Neural cell (in vitro differentiated cells): ENCODE measurements at regions not wholly inside any gene's neighbourhood (a gene's known extent, or its start where the extent isn't known, plus 50 kb on each side); places are given as distances from the start of the nearest gene placed in this dataset.

Source experiments
- H2AFZ ChIP-seq: fragments of 200-600, 300-800 bp; sonication (generic), shearing (Covaris generic); 2 replicates; pipeline ENCODE4 v1.6.0; 2014; ENCODE audit warnings: low read depth, mild to moderate bottlenecking, antibody characterized with exemption, low read length, moderate library complexity
- H3F3A ChIP-seq: fragments of 200-600 bp; shearing (Covaris generic); 2 replicates; pipeline ENCODE4 v1.6.1; 2016; ENCODE audit warnings: mild to moderate bottlenecking, moderate library complexity, mixed read lengths, antibody characterized with exemption, low read length; ENCODE audit not compliant: insufficient read depth, poor library complexity, severe bottlenecking
- H3K27ac ChIP-seq: fragments of 200-600, 300-800 bp; sonication (generic), shearing (Covaris generic); 2 replicates; pipeline ENCODE4 v1.5.1; 2014; ENCODE audit warnings: mild to moderate bottlenecking, low read length, moderate library complexity
- H3K27me3 ChIP-seq: fragments of 300-800, 200-600 bp; sonication (generic), shearing (Covaris generic); 2 replicates; pipeline ENCODE4 v1.6.0; 2014; ENCODE audit warnings: mild to moderate bottlenecking, low read depth, low read length, moderate library complexity; ENCODE audit not compliant: insufficient read depth
- H3K36me3 ChIP-seq: fragments of 300-800, 200-600 bp; sonication (generic), shearing (Covaris generic); 2 replicates; pipeline ENCODE4 v1.5.1; 2014; ENCODE audit warnings: mild to moderate bottlenecking, antibody characterized with exemption, low read length, moderate library complexity; ENCODE audit not compliant: insufficient read depth
- H3K4me2 ChIP-seq: fragments of 300-800, 200-600 bp; sonication (generic), shearing (Covaris generic); 2 replicates; pipeline ENCODE4 v1.6.0; 2014; ENCODE audit warnings: mild to moderate bottlenecking, low read length
- H3K4me3 ChIP-seq: fragments of 300-800, 200-600 bp; sonication (generic), shearing (Covaris generic); 2 replicates; pipeline ENCODE4 v1.5.1; 2014; ENCODE audit warnings: mild to moderate bottlenecking, low read length, moderate library complexity
- H3K79me2 ChIP-seq: fragments of 200-600 bp; shearing (Covaris generic); replicated peaks from 2 replicates; pipeline ENCODE4 v1.6.0; 2014; ENCODE audit warnings: mild to moderate bottlenecking, low read length, moderate library complexity; ENCODE audit not compliant: insufficient read depth
- H3K9ac ChIP-seq: fragments of 300-800, 200-600 bp; sonication (generic), shearing (Covaris generic); 2 replicates; pipeline ENCODE4 v1.6.1; 2016; ENCODE audit warnings: mild to moderate bottlenecking, low read length, mixed read lengths
- H3K9me2 ChIP-seq: fragments of 200-600 bp; shearing (Covaris generic); 2 replicates; pipeline ENCODE4 v1.6.1; 2016; ENCODE audit warnings: mild to moderate bottlenecking, low read length, mixed read lengths; ENCODE audit not compliant: insufficient read depth
- H3K9me3 ChIP-seq: fragments of 200-600, 300-800 bp; sonication (generic), shearing (Covaris generic); 2 replicates; pipeline ENCODE4 v1.6.1; 2016; ENCODE audit warnings: mild to moderate bottlenecking, mixed run types, low read length, moderate library complexity, mixed read lengths
- H4K20me1 ChIP-seq: fragments of 200-600 bp; shearing (Covaris generic); 2 replicates; pipeline ENCODE4 v1.6.1; 2016; ENCODE audit warnings: mild to moderate bottlenecking, mixed run types; ENCODE audit not compliant: insufficient read depth
- EP300 ChIP-seq: fragments of 450-650 bp; conservative IDR thresholded peaks from 2 replicates; pipeline ENCODE4 v1.6.1; 2014; ENCODE audit warnings: antibody characterized with exemption, mild to moderate bottlenecking, moderate library complexity; ENCODE audit not compliant: poor library complexity, severe bottlenecking
- EZH2 ChIP-seq: fragments of 200-600, 300-800 bp; shearing (Covaris generic), sonication (generic); IDR thresholded peaks from 2 replicates; pipeline ENCODE4 v1.6.1; 2014; ENCODE audit warnings: antibody characterized with exemption, low read length, borderline replicate concordance, mild to moderate bottlenecking; ENCODE audit not compliant: insufficient read depth, poor library complexity, severe bottlenecking
- MXI1 ChIP-seq: fragments of 450-650 bp; conservative IDR thresholded peaks from 2 replicates; pipeline ENCODE4 v1.6.1; 2014; ENCODE audit warnings: antibody characterized with exemption, mild to moderate bottlenecking; ENCODE audit not compliant: poor library complexity, severe bottlenecking
- POLR2AphosphoS5 ChIP-seq: IDR thresholded peaks from 2 replicates; pipeline ENCODE4 v1.6.1; 2012
- RAD21 ChIP-seq: fragments of 450-650 bp; conservative IDR thresholded peaks from 2 replicates; pipeline ENCODE4 v1.6.1; 2014; ENCODE audit warnings: antibody characterized with exemption, mild to moderate bottlenecking, moderate library complexity
- SMC3 ChIP-seq: fragments of 450-650 bp; conservative IDR thresholded peaks from 2 replicates; pipeline ENCODE4 v1.6.1; 2014; ENCODE audit warnings: antibody characterized with exemption, mild to moderate bottlenecking, moderate library complexity; ENCODE audit not compliant: poor library complexity
- TAF1 ChIP-seq: IDR thresholded peaks from 2 replicates; pipeline ENCODE4 v1.6.1; 2012; ENCODE audit warnings: low read depth
- TF ChIP-seq, protein P1 (sequence below): fragments of 450-650 bp; IDR thresholded peaks from 2 replicates; pipeline ENCODE4 v1.5.1; 2014; ENCODE audit warnings: antibody characterized with exemption, mild to moderate bottlenecking, moderate library complexity; ENCODE audit not compliant: poor library complexity, severe bottlenecking
- TF ChIP-seq, protein P2 (sequence below): IDR thresholded peaks from 2 replicates; pipeline ENCODE4 v1.6.1; 2012; ENCODE audit warnings: borderline replicate concordance

DNA sequence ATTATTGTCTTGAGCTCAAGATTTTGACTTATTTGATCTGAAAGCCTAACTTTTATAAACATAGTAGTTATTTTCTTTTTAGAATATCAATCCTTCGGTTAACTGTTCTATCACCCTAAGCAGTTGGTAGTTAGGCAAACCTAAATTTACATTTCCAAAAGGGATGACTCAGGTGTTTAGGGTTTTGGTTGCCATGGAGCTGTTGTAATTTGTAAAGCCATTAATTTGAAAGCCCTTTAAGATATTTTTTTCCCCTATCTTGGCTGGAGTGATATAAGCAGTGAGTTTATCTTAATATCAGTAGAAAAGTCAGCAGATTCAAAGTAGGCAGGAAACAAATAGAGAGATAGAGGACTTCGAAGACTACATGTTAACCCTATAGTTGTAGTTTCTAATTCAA lies 1472.6 kb upstream of the CELF2 start:
- no peaks in the 10 kb centered on the region for H3K9me2 ChIP-seq
- no peak overlapping the region for H3K9ac ChIP-seq
- no peak overlapping the region for H2AFZ ChIP-seq
- H3F3A ChIP-seq: no peaks in the 10 kb centered on the region
- no peaks in the 10 kb centered on the region for H3K9me3 ChIP-seq
- TF ChIP-seq EZH2 (no peak), MXI1 (no peak), RAD21 (no peak), TAF1 (no peak)
- TF ChIP-seq, protein P1, sequence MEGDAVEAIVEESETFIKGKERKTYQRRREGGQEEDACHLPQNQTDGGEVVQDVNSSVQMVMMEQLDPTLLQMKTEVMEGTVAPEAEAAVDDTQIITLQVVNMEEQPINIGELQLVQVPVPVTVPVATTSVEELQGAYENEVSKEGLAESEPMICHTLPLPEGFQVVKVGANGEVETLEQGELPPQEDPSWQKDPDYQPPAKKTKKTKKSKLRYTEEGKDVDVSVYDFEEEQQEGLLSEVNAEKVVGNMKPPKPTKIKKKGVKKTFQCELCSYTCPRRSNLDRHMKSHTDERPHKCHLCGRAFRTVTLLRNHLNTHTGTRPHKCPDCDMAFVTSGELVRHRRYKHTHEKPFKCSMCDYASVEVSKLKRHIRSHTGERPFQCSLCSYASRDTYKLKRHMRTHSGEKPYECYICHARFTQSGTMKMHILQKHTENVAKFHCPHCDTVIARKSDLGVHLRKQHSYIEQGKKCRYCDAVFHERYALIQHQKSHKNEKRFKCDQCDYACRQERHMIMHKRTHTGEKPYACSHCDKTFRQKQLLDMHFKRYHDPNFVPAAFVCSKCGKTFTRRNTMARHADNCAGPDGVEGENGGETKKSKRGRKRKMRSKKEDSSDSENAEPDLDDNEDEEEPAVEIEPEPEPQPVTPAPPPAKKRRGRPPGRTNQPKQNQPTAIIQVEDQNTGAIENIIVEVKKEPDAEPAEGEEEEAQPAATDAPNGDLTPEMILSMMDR: no peak
- TF ChIP-seq, protein P2, sequence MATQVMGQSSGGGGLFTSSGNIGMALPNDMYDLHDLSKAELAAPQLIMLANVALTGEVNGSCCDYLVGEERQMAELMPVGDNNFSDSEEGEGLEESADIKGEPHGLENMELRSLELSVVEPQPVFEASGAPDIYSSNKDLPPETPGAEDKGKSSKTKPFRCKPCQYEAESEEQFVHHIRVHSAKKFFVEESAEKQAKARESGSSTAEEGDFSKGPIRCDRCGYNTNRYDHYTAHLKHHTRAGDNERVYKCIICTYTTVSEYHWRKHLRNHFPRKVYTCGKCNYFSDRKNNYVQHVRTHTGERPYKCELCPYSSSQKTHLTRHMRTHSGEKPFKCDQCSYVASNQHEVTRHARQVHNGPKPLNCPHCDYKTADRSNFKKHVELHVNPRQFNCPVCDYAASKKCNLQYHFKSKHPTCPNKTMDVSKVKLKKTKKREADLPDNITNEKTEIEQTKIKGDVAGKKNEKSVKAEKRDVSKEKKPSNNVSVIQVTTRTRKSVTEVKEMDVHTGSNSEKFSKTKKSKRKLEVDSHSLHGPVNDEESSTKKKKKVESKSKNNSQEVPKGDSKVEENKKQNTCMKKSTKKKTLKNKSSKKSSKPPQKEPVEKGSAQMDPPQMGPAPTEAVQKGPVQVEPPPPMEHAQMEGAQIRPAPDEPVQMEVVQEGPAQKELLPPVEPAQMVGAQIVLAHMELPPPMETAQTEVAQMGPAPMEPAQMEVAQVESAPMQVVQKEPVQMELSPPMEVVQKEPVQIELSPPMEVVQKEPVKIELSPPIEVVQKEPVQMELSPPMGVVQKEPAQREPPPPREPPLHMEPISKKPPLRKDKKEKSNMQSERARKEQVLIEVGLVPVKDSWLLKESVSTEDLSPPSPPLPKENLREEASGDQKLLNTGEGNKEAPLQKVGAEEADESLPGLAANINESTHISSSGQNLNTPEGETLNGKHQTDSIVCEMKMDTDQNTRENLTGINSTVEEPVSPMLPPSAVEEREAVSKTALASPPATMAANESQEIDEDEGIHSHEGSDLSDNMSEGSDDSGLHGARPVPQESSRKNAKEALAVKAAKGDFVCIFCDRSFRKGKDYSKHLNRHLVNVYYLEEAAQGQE: no peak
- no peaks in the 10 kb centered on the region for H4K20me1 ChIP-seq
- no peak overlapping the region for H3K27ac ChIP-seq
- no peaks in the 10 kb centered on the region for H3K79me2 ChIP-seq
- no peaks in the 10 kb centered on the region for H3K36me3 ChIP-seq
- H3K27me3 ChIP-seq: no peaks in the 10 kb centered on the region
- no peak overlapping the region for H3K4me3 ChIP-seq
- H3K4me2 ChIP-seq: no peak overlapping the region

DNA sequence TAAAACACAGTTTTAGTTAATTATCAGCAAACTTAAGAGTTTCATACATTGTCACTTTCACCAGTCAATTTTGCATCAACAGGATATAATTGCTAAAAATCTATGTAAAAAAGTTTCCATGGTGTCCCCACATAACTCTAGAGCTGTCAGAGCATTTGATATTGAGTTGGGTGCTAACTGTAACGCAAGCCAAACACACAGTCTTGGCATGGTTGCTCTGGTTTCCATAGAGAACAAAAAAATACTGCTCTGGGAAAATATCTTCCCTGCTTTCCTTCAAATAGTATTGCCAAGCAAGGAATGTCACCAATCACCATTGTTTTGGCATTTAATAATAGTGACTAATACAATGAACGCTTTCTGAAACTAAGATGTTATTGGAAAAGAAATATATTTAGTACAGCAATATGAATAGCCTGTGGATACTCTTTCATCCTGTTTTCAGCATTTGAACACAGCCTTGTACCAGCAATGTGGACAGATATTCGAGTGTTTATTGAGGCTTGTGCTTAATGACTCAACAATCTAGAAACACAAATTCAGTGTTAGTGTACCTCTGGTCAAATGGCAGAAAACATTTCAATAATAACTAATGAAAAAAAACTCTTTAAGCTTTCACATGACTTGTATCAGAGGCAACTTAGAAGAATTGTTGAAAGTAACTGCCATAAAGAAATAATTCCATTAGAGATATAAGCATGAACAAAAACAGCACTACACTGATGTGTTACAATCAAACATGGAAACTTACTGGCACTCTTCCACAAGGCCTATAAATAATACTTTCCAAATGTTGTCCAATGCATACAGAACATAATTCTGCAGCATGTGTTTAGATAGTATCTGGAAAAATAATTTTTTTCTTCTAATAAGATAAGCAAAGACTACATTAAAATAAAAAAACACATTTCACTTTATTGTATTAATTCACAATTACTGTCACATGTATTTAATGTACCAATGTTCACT lies 1469.5 kb upstream of the CELF2 start:
- H3K9ac ChIP-seq: no peak overlapping the region
- H3K4me2 ChIP-seq: no peak overlapping the region
- TF ChIP-seq MXI1 (no peak), TAF1 (no peak), EP300 (no peak), SMC3 (no peak), RAD21 (no peak), POLR2AphosphoS5 (no peak), EZH2 (no peak)
- TF ChIP-seq, protein P1: no peak
- TF ChIP-seq, protein P2: no peak
- no peaks in the 10 kb centered on the region for H3K9me2 ChIP-seq
- H3K27me3 ChIP-seq: no peaks in the 10 kb centered on the region
- no peaks in the 10 kb centered on the region for H3F3A ChIP-seq
- H3K36me3 ChIP-seq: no peaks in the 10 kb centered on the region
- no peaks in the 10 kb centered on the region for H4K20me1 ChIP-seq
- H3K79me2 ChIP-seq: no peaks in the 10 kb centered on the region
- no peaks in the 10 kb centered on the region for H3K9me3 ChIP-seq
- H2AFZ ChIP-seq: no peak overlapping the region
- no peak overlapping the region for H3K27ac ChIP-seq
- no peak overlapping the region for H3K4me3 ChIP-seq
